ENCODE measurements at regions not wholly inside any gene's neighbourhood (a gene's known extent, or its start where the extent isn't known, plus 50 kb on each side); places are given as distances from the start of the nearest gene placed in this dataset.
"Not testable (repeated sequence)": the region's sequence is repeated elsewhere in the genome, so short reads cannot be mapped to it uniquely, and the experiment has no call there.

DNA sequence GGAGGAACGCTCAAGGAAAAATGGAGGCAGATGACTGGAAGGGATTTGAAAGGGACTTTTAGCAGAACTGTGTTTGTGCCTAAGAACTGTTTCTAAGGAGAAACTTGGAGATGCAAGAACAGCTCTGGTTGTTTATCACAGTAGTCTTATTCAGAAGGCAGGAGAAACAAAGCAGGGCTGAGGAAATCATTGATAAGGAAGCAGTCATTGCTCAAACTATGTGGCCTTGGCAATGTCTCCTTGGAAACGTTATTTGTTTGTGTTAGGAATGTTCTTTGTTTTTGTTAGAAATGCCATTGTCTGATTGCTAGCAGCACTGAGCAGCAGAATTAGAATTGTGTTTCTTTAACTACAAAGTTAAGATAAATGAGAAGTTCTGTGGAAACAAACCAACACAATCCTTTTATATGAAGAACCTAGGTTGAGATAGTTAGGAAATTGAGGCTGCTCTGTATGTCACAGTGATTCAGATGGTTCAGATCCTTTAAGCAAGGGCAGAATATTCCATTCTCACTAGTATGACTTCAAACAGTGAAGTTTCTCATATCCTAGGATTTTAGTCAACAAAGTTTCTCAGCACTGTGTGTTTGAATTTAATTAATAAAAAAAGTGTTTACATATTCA is 1191.3 kb upstream of the IGFBP7 start:
- Histone ChIP-seq H3K27me3 (ENCODE audit: insufficient read depth, low read depth, low read length) (no peaks in the 10 kb centered on the region), H2AFZ (ENCODE audit: low read depth, low read length) (no peak overlapping the region)

GRCh38 chr4:58286335-58286734 is 1176.2 kb upstream of the IGFBP7 start:
- Histone ChIP-seq H3K9me2 (ENCODE audit: insufficient read depth, low read length) (no peaks in the 10 kb centered on the region), H3K27me3 (ENCODE audit: insufficient read depth, low read depth, low read length) (no peaks in the 10 kb centered on the region), H2AFZ (ENCODE audit: low read depth, low read length) (no peak overlapping the region), H3F3A (ENCODE audit: insufficient read depth, low read length, poor library complexity, severe bottlenecking) (no peaks in the 10 kb centered on the region), H3K9me3 (ENCODE audit: low read length) (no peaks in the 10 kb centered on the region), H3K9ac (ENCODE audit: low read length) (no peak overlapping the region), H4K20me1 (ENCODE audit: insufficient read depth) (no peaks in the 10 kb centered on the region), H3K79me2 (replicated peaks; ENCODE audit: insufficient read depth, low read length) (no peaks in the 10 kb centered on the region), H3K27ac (ENCODE audit: low read length) (no peak overlapping the region), H3K4me2 (ENCODE audit: low read length) (no peak overlapping the region), H3K4me3 (ENCODE audit: low read length) (no peak overlapping the region), H3K36me3 (ENCODE audit: insufficient read depth, low read length) (no peaks in the 10 kb centered on the region)
- TF ChIP-seq POLR2AphosphoS5 (IDR thresholded peaks at IDR 0.05): no peak
- no peak for TF ChIP-seq RAD21 (conservative IDR thresholded peaks at IDR 0.05)
- TF ChIP-seq, protein P1, sequence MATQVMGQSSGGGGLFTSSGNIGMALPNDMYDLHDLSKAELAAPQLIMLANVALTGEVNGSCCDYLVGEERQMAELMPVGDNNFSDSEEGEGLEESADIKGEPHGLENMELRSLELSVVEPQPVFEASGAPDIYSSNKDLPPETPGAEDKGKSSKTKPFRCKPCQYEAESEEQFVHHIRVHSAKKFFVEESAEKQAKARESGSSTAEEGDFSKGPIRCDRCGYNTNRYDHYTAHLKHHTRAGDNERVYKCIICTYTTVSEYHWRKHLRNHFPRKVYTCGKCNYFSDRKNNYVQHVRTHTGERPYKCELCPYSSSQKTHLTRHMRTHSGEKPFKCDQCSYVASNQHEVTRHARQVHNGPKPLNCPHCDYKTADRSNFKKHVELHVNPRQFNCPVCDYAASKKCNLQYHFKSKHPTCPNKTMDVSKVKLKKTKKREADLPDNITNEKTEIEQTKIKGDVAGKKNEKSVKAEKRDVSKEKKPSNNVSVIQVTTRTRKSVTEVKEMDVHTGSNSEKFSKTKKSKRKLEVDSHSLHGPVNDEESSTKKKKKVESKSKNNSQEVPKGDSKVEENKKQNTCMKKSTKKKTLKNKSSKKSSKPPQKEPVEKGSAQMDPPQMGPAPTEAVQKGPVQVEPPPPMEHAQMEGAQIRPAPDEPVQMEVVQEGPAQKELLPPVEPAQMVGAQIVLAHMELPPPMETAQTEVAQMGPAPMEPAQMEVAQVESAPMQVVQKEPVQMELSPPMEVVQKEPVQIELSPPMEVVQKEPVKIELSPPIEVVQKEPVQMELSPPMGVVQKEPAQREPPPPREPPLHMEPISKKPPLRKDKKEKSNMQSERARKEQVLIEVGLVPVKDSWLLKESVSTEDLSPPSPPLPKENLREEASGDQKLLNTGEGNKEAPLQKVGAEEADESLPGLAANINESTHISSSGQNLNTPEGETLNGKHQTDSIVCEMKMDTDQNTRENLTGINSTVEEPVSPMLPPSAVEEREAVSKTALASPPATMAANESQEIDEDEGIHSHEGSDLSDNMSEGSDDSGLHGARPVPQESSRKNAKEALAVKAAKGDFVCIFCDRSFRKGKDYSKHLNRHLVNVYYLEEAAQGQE (IDR thresholded peaks at IDR 0.05; ENCODE audit: borderline replicate concordance): no peak
- TF ChIP-seq TAF1 (IDR thresholded peaks at IDR 0.05; ENCODE audit: low read depth): no peak
- no peak for TF ChIP-seq SMC3 (conservative IDR thresholded peaks at IDR 0.05; ENCODE audit: poor library complexity)
- no peak for TF ChIP-seq EP300 (conservative IDR thresholded peaks at IDR 0.05; ENCODE audit: poor library complexity, severe bottlenecking)
- no peak for TF ChIP-seq EZH2 (IDR thresholded peaks at IDR 0.05; ENCODE audit: borderline replicate concordance, insufficient read depth, low read length, poor library complexity, severe bottlenecking)
- no peak for TF ChIP-seq MXI1 (conservative IDR thresholded peaks at IDR 0.05; ENCODE audit: poor library complexity, severe bottlenecking)
- TF ChIP-seq, protein P2, sequence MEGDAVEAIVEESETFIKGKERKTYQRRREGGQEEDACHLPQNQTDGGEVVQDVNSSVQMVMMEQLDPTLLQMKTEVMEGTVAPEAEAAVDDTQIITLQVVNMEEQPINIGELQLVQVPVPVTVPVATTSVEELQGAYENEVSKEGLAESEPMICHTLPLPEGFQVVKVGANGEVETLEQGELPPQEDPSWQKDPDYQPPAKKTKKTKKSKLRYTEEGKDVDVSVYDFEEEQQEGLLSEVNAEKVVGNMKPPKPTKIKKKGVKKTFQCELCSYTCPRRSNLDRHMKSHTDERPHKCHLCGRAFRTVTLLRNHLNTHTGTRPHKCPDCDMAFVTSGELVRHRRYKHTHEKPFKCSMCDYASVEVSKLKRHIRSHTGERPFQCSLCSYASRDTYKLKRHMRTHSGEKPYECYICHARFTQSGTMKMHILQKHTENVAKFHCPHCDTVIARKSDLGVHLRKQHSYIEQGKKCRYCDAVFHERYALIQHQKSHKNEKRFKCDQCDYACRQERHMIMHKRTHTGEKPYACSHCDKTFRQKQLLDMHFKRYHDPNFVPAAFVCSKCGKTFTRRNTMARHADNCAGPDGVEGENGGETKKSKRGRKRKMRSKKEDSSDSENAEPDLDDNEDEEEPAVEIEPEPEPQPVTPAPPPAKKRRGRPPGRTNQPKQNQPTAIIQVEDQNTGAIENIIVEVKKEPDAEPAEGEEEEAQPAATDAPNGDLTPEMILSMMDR (IDR thresholded peaks at IDR 0.05; ENCODE audit: poor library complexity, severe bottlenecking): no peak

More for the DNA sequence above, 1191.3 kb upstream of the IGFBP7 start:
- H3K27ac ChIP-seq (ENCODE audit: low read length): no peak overlapping the region
- peaks cover 3% of the 10 kb centered on the region for H3K9me2 ChIP-seq (ENCODE audit: insufficient read depth, low read length)
- no peaks in the 10 kb centered on the region for H3K79me2 ChIP-seq (replicated peaks; ENCODE audit: insufficient read depth, low read length)
- H3K4me2 ChIP-seq (ENCODE audit: low read length): no peak overlapping the region
- no peak overlapping the region for H3K9ac ChIP-seq (ENCODE audit: low read length)
- H3F3A ChIP-seq (ENCODE audit: insufficient read depth, low read length, poor library complexity, severe bottlenecking): no peaks in the 10 kb centered on the region
- H3K9me3 ChIP-seq (ENCODE audit: low read length): no peaks in the 10 kb centered on the region
- H4K20me1 ChIP-seq (ENCODE audit: insufficient read depth): no peaks in the 10 kb centered on the region
- no peaks in the 10 kb centered on the region for H3K36me3 ChIP-seq (ENCODE audit: insufficient read depth, low read length)
- H3K4me3 ChIP-seq (ENCODE audit: low read length): no peak overlapping the region
- no peak for TF ChIP-seq EZH2 (IDR thresholded peaks at IDR 0.05; ENCODE audit: borderline replicate concordance, insufficient read depth, low read length, poor library complexity, severe bottlenecking)
- TF ChIP-seq TAF1 (IDR thresholded peaks at IDR 0.05; ENCODE audit: low read depth): no peak
- TF ChIP-seq SMC3 (conservative IDR thresholded peaks at IDR 0.05; ENCODE audit: poor library complexity): no peak
- no peak for TF ChIP-seq POLR2AphosphoS5 (IDR thresholded peaks at IDR 0.05)
- TF ChIP-seq, protein P1 (IDR thresholded peaks at IDR 0.05; ENCODE audit: borderline replicate concordance): no peak
- no peak for TF ChIP-seq RAD21 (conservative IDR thresholded peaks at IDR 0.05)
- TF ChIP-seq MXI1 (conservative IDR thresholded peaks at IDR 0.05; ENCODE audit: poor library complexity, severe bottlenecking): no peak
- no peak for TF ChIP-seq EP300 (conservative IDR thresholded peaks at IDR 0.05; ENCODE audit: poor library complexity, severe bottlenecking)

- H3K36me3 ChIP-seq (ENCODE audit: insufficient read depth, low read length); H4K20me1 ChIP-seq (ENCODE audit: insufficient read depth); H3K4me3 ChIP-seq (ENCODE audit: low read length); H3K27ac ChIP-seq (ENCODE audit: low read length); H3K9me2 ChIP-seq (ENCODE audit: insufficient read depth, low read length); H3K79me2 ChIP-seq (replicated peaks; ENCODE audit: insufficient read depth, low read length); H3K9me3 ChIP-seq (ENCODE audit: low read length); H2AFZ ChIP-seq (ENCODE audit: low read depth, low read length); H3K9ac ChIP-seq (ENCODE audit: low read length); H3K27me3 ChIP-seq (ENCODE audit: insufficient read depth, low read depth, low read length); H3K4me2 ChIP-seq (ENCODE audit: low read length); H3F3A ChIP-seq (ENCODE audit: insufficient read depth, low read length, poor library complexity, severe bottlenecking): not testable (repeated sequence)
Measured at GRCh38 chr4:58280928-58281327, 1170.7 kb upstream of the IGFBP7 start.
